Kidney epithelial cell (primary cell): ENCODE measurements at regions not wholly inside any gene's neighbourhood (a gene's known extent, or its start where the extent isn't known, plus 50 kb on each side); places are given as distances from the start of the nearest gene placed in this dataset.

Experiments
- DNase-seq: peaks from one replicate; pipeline ENCODE4 v3.0.0-alpha.2; 2010; ENCODE audit warnings: low read depth
- H3K27me3 ChIP-seq: 2 replicates; pipeline ENCODE4 v1.6.0; 2011; ENCODE audit warnings: low read length; ENCODE audit not compliant: control insufficient read depth, insufficient read depth
- H3K36me3 ChIP-seq: 2 replicates; pipeline ENCODE4 v1.5.1; 2011; ENCODE audit warnings: low read length; ENCODE audit not compliant: control insufficient read depth, insufficient read depth
- H3K4me3 ChIP-seq: 2 replicates; pipeline ENCODE4 v1.5.1; 2011; ENCODE audit warnings: low read depth, mild to moderate bottlenecking, control low read depth, low read length
- TF ChIP-seq, protein P1 (sequence below): IDR thresholded peaks from 2 replicates; pipeline ENCODE4 v1.5.1; 2011; ENCODE audit warnings: mild to moderate bottlenecking, moderate library complexity, low read length, control low read depth, inconsistent platforms; ENCODE audit not compliant: insufficient read depth, poor library complexity, severe bottlenecking

DNA sequence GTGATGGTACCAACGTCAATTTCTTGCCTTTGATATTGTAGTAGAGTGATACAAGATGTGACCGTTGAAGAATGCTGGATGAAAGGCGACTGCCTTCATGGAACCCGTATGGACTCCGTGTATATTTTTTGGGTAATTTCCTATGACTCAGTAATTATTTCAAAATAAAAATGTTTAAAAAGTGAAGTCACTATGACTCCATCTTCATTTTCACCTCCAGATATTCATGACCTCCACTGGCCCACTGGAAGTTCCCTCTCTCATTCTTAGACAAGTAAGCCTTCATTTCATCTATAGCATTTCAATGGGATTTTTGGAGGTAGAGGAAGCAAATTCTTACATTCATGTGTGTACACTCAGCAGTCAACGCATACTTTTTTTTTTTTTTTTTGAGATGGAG, 111.8 kb upstream of the NUDT7 start:
- H3K36me3 ChIP-seq = no peaks in the 10 kb centered on the region
- no peak overlapping the region for H3K4me3 ChIP-seq

DNA sequence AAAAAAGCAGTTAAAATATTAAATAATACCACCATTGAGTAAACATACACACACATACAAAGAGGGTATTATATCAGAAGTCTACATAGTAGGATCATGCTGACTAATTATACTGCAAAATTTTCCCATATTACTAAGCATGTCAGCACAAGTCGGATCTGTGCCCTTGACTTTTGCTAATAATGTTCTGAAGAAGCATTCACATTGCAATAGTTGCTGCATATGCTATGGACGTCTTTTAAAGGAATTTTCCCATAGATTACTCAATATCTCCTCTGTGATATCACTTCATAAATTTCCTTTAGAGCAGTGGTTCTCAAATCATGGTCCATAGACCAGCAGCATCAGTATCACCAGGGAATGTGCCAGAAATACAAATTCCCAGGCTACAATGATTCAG, 110.9 kb upstream of the NUDT7 start:
- Histone ChIP-seq H3K27me3 (no peaks in the 10 kb centered on the region), H3K36me3 (no peaks in the 10 kb centered on the region), H3K4me3 (no peak overlapping the region)
- DNase-seq = no peak
- TF ChIP-seq, protein P1, sequence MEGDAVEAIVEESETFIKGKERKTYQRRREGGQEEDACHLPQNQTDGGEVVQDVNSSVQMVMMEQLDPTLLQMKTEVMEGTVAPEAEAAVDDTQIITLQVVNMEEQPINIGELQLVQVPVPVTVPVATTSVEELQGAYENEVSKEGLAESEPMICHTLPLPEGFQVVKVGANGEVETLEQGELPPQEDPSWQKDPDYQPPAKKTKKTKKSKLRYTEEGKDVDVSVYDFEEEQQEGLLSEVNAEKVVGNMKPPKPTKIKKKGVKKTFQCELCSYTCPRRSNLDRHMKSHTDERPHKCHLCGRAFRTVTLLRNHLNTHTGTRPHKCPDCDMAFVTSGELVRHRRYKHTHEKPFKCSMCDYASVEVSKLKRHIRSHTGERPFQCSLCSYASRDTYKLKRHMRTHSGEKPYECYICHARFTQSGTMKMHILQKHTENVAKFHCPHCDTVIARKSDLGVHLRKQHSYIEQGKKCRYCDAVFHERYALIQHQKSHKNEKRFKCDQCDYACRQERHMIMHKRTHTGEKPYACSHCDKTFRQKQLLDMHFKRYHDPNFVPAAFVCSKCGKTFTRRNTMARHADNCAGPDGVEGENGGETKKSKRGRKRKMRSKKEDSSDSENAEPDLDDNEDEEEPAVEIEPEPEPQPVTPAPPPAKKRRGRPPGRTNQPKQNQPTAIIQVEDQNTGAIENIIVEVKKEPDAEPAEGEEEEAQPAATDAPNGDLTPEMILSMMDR = no peak

More for the DNA sequence above, 111.8 kb upstream of the NUDT7 start:
- TF ChIP-seq, protein P1 = no peak
- no peaks in the 10 kb centered on the region for H3K27me3 ChIP-seq
- DNase-seq = no peak

DNA sequence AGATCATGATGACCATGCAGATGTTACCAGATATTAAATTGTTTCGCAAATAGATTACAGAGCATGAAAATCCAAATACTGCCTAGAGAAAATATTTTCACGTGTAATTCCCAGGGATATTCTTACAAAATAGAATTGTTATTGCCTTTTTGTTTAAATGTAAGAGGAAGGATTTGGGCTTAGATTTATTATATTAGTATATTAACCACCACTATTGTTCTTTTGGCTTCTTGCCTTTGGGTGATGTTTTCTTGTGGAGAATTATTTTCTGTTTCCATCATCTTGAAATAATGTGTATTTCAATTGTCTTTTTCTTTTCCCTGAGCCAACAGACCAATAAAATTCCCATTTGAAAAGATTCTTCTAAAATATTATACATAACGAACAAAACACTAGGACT, 109.7 kb upstream of the NUDT7 start:
- DNase-seq = no peak
- Histone ChIP-seq H3K36me3 (no peaks in the 10 kb centered on the region), H3K4me3 (no peak overlapping the region), H3K27me3 (no peaks in the 10 kb centered on the region)
- TF ChIP-seq, protein P1 = no peak

DNA sequence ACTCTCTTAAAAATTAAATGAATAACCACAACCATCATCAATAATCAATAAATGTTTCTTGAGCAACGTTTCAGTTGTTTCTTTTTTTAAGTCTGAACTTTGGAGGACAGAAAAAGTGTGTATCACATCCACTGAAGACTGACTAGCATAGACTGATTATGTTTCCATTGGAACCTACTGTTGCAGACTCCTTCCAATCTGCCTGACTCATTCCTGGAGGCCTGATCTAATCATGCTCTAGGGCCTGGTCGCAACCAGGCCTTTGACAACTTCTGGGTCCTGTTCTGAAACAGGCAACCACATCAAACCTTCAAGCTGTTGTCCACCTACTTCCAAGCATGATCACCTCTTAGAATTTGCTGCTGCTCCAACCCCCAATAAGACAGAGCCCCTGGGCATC, 109.2 kb upstream of the NUDT7 start:
- DNase-seq = no peak
- no peaks in the 10 kb centered on the region for H3K36me3 ChIP-seq
- no peak overlapping the region for H3K4me3 ChIP-seq
- no peaks in the 10 kb centered on the region for H3K27me3 ChIP-seq
- TF ChIP-seq, protein P1 = no peak

GRCh38 chr16:77617553-77617952, 104.8 kb upstream of the NUDT7 start:
- TF ChIP-seq, protein P1 = no peak
- no peaks in the 10 kb centered on the region for H3K27me3 ChIP-seq
- no peaks in the 10 kb centered on the region for H3K36me3 ChIP-seq
- DNase-seq = no peak
- no peak overlapping the region for H3K4me3 ChIP-seq

GRCh38 chr16:77617996-77618395, 104.3 kb upstream of the NUDT7 start:
- no peak for DNase-seq
- TF ChIP-seq, protein P1 = no peak
- no peak overlapping the region for H3K4me3 ChIP-seq

More at GRCh38 chr16:77617996-77618395, 104.3 kb upstream of the NUDT7 start:
- H3K36me3 ChIP-seq = no peaks in the 10 kb centered on the region
- H3K27me3 ChIP-seq = no peaks in the 10 kb centered on the region
